Mesenchymal stem cell (in vitro differentiated cells and primary cell): ENCODE measurements at regions not wholly inside any gene's neighbourhood (a gene's known extent, or its start where the extent isn't known, plus 50 kb on each side); places are given as distances from the start of the nearest gene placed in this dataset.

Experiments
- DNase-seq: peaks from one replicate; pipeline ENCODE4 v3.0.0-alpha.2; 2013
- H2AFZ ChIP-seq: one replicate; pipeline ENCODE4 v1.6.1; 2013; ENCODE audit warnings: low read depth, mild to moderate bottlenecking, control low read depth, inconsistent platforms, low read length, moderate library complexity
- H2AK5ac ChIP-seq: 2 replicates; pipeline ENCODE4 v1.6.1; 2013; ENCODE audit warnings: low read length, moderate library complexity, mild to moderate bottlenecking, inconsistent platforms; ENCODE audit not compliant: severe bottlenecking
- H2BK120ac ChIP-seq: one replicate; pipeline ENCODE4 v1.6.1; 2013; ENCODE audit warnings: low read depth, mild to moderate bottlenecking, inconsistent platforms, low read length, moderate library complexity
- H2BK12ac ChIP-seq, 2 experiments: one replicate each; pipeline ENCODE4 v1.6.1; 2013; ENCODE audit warnings: inconsistent platforms in 2 of 2, low read length in 2 of 2, mild to moderate bottlenecking in 2 of 2, moderate library complexity in 2 of 2, control low read depth in 1 of 2
- H2BK15ac ChIP-seq: one replicate; pipeline ENCODE4 v1.6.1; 2013; ENCODE audit warnings: mild to moderate bottlenecking, low read depth, inconsistent platforms; ENCODE audit not compliant: poor library complexity, severe bottlenecking
- H2BK5ac ChIP-seq: 2 replicates; pipeline ENCODE4 v1.6.1; 2013; ENCODE audit warnings: low read depth, mild to moderate bottlenecking, low read length, control low read depth, inconsistent platforms; ENCODE audit not compliant: poor library complexity, severe bottlenecking
- H3K14ac ChIP-seq, 2 experiments: one replicate each; pipeline ENCODE4 v1.6.1; 2013; ENCODE audit warnings: inconsistent platforms in 2 of 2, low read length in 2 of 2, control low read depth in 1 of 2, mild to moderate bottlenecking in 1 of 2, moderate library complexity in 1 of 2
- H3K18ac ChIP-seq, 2 experiments: one replicate each; pipeline ENCODE4 v1.6.1; 2013; ENCODE audit warnings: inconsistent platforms in 2 of 2, low read length in 2 of 2, control low read depth in 1 of 2, low read depth in 1 of 2, mild to moderate bottlenecking in 1 of 2
- H3K23ac ChIP-seq, 2 experiments: one replicate each; pipeline ENCODE4 v1.6.1; 2013; ENCODE audit warnings: inconsistent platforms in 2 of 2, low read length in 2 of 2, mild to moderate bottlenecking in 2 of 2, moderate library complexity in 2 of 2, control low read depth in 1 of 2
- H3K27ac ChIP-seq: 2 replicates; pipeline ENCODE4 v1.5.1; 2013; ENCODE audit warnings: mild to moderate bottlenecking, moderate library complexity, low read length, control low read depth, inconsistent platforms; ENCODE audit not compliant: poor library complexity, severe bottlenecking
- H3K27me3 ChIP-seq, 2 experiments: 2 replicates each; pipeline versions ENCODE4 v1.6.1 to v1.7.0; 2013; ENCODE audit warnings: low read length in 2 of 2, mild to moderate bottlenecking in 2 of 2, moderate library complexity in 2 of 2, control low read depth in 1 of 2, inconsistent platforms in 1 of 2; ENCODE audit not compliant: control insufficient read depth in 1 of 2, insufficient read depth in 1 of 2
- H3K36me3 ChIP-seq, 2 experiments: 2 replicates each; pipeline versions ENCODE4 v1.6.1 to v1.7.0; 2013; ENCODE audit warnings: low read length in 2 of 2, control low read depth in 1 of 2, inconsistent platforms in 1 of 2, low read depth in 1 of 2, mild to moderate bottlenecking in 1 of 2; ENCODE audit not compliant: insufficient read depth in 2 of 2, control insufficient read depth in 1 of 2
- H3K4ac ChIP-seq, 2 experiments: one replicate each; pipeline ENCODE4 v1.6.1; 2013; ENCODE audit warnings: inconsistent platforms in 2 of 2, low read length in 2 of 2, mild to moderate bottlenecking in 2 of 2, moderate library complexity in 2 of 2, control low read depth in 1 of 2, low read depth in 1 of 2
- H3K4me1 ChIP-seq: 2 replicates; pipeline ENCODE4 v1.6.1; 2013; ENCODE audit warnings: low read depth, low read length, control low read depth; ENCODE audit not compliant: control insufficient read depth, insufficient read depth
- H3K4me2 ChIP-seq: 2 replicates; pipeline ENCODE4 v1.6.1; 2013; ENCODE audit warnings: low read length, mild to moderate bottlenecking, inconsistent platforms; ENCODE audit not compliant: poor library complexity, severe bottlenecking
- H3K4me3 ChIP-seq, 2 experiments: 2 replicates each; pipeline versions ENCODE4 v1.5.1 to v1.7.0; 2013; ENCODE audit warnings: low read length in 2 of 2, mild to moderate bottlenecking in 2 of 2, control low read depth in 1 of 2, low read depth in 1 of 2; ENCODE audit not compliant: insufficient read depth in 1 of 2
- H3K79me1 ChIP-seq: replicated peaks from 2 replicates; pipeline ENCODE4 v1.6.1; 2013; ENCODE audit warnings: mild to moderate bottlenecking, control low read depth, low read length, inconsistent platforms; ENCODE audit not compliant: poor library complexity, severe bottlenecking
- H3K9ac ChIP-seq: 2 replicates; pipeline ENCODE4 v1.7.0; 2013; ENCODE audit warnings: mild to moderate bottlenecking, low read length, moderate library complexity
- H3K9me3 ChIP-seq: 2 replicates; pipeline ENCODE4 v1.7.0; 2013; ENCODE audit warnings: mild to moderate bottlenecking, low read length; ENCODE audit not compliant: control insufficient read depth
- H4K8ac ChIP-seq: one replicate; pipeline ENCODE4 v1.6.1; 2013; ENCODE audit warnings: inconsistent platforms, mild to moderate bottlenecking, low read length, moderate library complexity
- H4K91ac ChIP-seq: one replicate; pipeline ENCODE4 v1.6.1; 2013; ENCODE audit warnings: mild to moderate bottlenecking, low read length, inconsistent platforms
- WGBS: methylation state at CpG from one replicate; pipeline ENCODE4 v1.1.7; 2013; ENCODE audit warnings: mixed read lengths; 5-methylcytosine and 5-hydroxymethylcytosine counted together

DNA sequence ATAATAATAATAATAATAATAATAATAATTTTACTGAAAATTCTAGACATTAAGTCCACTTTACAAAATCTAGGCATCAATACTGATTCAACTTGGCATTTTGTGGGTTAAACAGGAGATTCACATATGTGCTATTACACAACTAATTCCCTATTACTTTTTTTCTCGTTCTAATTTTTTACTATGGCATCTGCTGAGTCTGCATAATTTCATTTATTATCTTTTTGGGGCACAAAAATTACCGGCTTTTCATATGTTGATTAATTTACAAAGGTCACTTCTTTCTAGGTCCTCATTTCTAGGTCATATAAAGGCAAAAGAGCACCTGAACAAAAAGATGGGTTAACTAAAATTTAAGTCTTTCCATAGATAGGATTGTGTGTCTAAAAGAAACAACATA is 1357.8 kb upstream of the ADGRB3 start:
- DNase-seq: no peak
- no peak overlapping the region for H2BK12ac ChIP-seq
- no peaks in the 10 kb centered on the region for H3K27me3 ChIP-seq
- no peak overlapping the region for H3K4me3 ChIP-seq
- no peak overlapping the region for H3K27ac ChIP-seq
- H2BK5ac ChIP-seq: no peak overlapping the region
- no peaks in the 10 kb centered on the region for H3K36me3 ChIP-seq
- no peak overlapping the region for H2BK15ac ChIP-seq
- H3K14ac ChIP-seq: no peak overlapping the region
- H3K4ac ChIP-seq: no peak overlapping the region
- H3K4me1 ChIP-seq: no peaks in the 10 kb centered on the region
- no peak overlapping the region for H2AK5ac ChIP-seq
- no peak overlapping the region for H2BK120ac ChIP-seq
- H3K4me2 ChIP-seq: no peak overlapping the region
- H3K9ac ChIP-seq: no peak overlapping the region
- no peak overlapping the region for H4K8ac ChIP-seq
- WGBS: no CpG with 5 or more reads among the region's 2 CpGs
- H3K18ac ChIP-seq: no peak overlapping the region
- no peaks in the 10 kb centered on the region for H3K79me1 ChIP-seq
- H3K9me3 ChIP-seq: no peaks in the 10 kb centered on the region
- no peak overlapping the region for H2AFZ ChIP-seq
- no peak overlapping the region for H4K91ac ChIP-seq
- H3K23ac ChIP-seq: no peak overlapping the region

DNA sequence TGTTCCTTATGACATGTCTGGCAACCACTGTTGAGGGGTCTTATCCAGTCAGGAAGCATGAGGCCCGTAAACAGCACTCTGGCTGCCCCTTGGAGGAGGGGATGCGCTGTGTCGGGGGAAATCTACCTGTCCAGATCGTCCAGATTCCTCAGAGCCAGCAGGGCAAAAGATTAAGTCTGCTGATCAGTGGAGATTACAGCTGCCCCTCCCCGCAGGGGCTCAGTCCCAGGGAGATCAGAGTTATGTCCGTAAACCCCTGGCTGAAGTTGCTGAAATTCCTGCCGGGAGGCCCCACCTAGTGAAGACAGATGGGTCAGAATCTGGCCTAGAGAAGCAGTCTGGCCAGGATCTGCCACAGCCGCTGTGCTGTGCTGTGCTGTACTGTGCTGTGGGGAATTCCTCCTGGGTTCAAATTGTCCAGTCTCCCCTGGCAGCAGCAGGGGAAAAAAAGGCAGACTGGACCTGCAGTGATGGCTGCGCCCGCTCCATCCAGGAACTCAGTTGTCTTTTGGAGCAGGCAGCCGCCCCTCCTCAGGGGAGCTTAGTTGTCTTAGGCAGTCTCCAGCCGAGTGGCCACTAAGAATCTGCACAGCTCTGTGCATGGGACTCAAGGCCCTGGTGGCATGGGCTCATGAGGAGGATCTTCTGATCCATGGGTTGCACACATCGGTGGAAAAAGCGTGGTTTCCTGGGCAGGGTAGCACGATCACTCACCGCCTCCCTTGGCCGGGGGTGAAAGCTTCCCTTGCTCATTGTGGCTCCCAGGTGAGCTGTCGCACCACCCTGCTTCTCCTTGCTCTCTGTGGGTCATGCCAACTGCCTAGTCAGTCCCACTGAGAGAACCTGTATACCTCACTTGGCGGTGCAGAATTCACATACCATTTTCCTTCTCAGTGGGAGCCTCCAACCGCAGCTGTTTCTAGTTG is 1368.8 kb upstream of the ADGRB3 start:
- no peak overlapping the region for H2BK12ac ChIP-seq
- H3K18ac ChIP-seq: no peak overlapping the region
- H2BK15ac ChIP-seq: no peak overlapping the region
- no peaks in the 10 kb centered on the region for H3K79me1 ChIP-seq
- no peaks in the 10 kb centered on the region for H3K27me3 ChIP-seq
- H3K4ac ChIP-seq: no peak overlapping the region
- H2AFZ ChIP-seq: no peak overlapping the region
- no peak overlapping the region for H4K8ac ChIP-seq
- H3K9me3 ChIP-seq: peaks cover 6% of the 10 kb centered on the region
- WGBS: 82% methylated on average over 18 of the region's 20 CpGs
- no peak overlapping the region for H3K9ac ChIP-seq
- no peak overlapping the region for H3K4me3 ChIP-seq
- no peak overlapping the region for H3K4me2 ChIP-seq
- no peak overlapping the region for H2BK120ac ChIP-seq
- H3K14ac ChIP-seq: no peak overlapping the region
- H3K36me3 ChIP-seq: no peaks in the 10 kb centered on the region
- H3K4me1 ChIP-seq: no peaks in the 10 kb centered on the region
- no peak overlapping the region for H3K23ac ChIP-seq
- no peak overlapping the region for H3K27ac ChIP-seq
- no peak overlapping the region for H2BK5ac ChIP-seq
- H2AK5ac ChIP-seq: no peak overlapping the region
- no peak overlapping the region for H4K91ac ChIP-seq
- DNase-seq: no peak

DNA sequence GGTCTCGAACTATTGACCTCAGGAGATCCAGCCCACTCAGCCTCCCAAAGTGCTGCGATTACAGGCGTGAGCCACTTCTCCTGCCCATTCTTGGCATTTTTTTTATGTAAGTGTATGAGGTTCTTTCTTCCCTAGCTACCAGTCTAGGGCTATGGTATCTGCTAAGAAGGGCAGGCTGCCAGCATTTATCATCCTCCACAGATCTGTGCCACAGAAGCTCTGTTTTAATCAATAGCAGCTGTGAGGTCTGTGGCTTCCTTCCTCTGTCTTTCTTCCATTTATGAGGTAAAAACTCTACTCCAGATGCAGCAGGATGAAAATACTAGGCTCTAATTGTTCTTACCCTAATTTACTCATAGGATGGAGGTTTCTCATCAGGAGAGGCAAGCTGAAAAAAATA is 1382.4 kb upstream of the ADGRB3 start:
- Histone ChIP-seq H2BK5ac (no peak overlapping the region), H3K18ac (no peak overlapping the region), H3K14ac (no peak overlapping the region), H3K9me3 (no peaks in the 10 kb centered on the region), H3K4ac (no peak overlapping the region), H3K4me2 (no peak overlapping the region), H2BK15ac (no peak overlapping the region), H3K36me3 (no peaks in the 10 kb centered on the region), H3K27ac (no peak overlapping the region), H3K27me3 (no peaks in the 10 kb centered on the region), H3K9ac (no peak overlapping the region), H2BK120ac (no peak overlapping the region), H2AFZ (no peak overlapping the region), H4K8ac (no peak overlapping the region), H3K23ac (no peak overlapping the region), H3K4me3 (no peak overlapping the region), H4K91ac (no peak overlapping the region), H2AK5ac (no peak overlapping the region), H3K4me1 (no peaks in the 10 kb centered on the region), H3K79me1 (no peaks in the 10 kb centered on the region), H2BK12ac (no peak overlapping the region)
- no peak for DNase-seq
- 88% methylated on average over 1 of the region's 3 CpGs for WGBS

DNA sequence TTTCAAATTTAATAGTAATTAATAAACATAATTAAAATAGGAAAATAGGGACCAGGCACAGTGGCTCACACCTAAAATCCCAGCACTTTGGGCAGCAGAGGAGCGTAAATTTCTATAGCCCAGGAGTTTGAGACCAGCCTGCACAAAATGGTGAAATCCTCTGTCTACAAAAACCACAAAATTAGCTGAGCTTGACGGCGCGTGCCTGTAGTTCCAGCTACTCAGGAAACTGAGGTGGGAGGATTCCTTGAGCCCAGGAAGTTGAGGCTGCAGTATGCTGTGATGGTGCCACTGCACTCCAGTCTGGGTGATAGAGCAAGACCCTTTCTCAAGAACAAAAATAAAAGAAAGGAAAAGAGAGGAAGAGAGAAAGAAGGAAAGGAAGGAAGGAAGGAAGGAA is 1387.0 kb upstream of the ADGRB3 start:
- no peak overlapping the region for H3K4me3 ChIP-seq
- no peak overlapping the region for H3K18ac ChIP-seq
- H3K36me3 ChIP-seq: no peaks in the 10 kb centered on the region
- H3K27me3 ChIP-seq: no peaks in the 10 kb centered on the region
- H3K14ac ChIP-seq: no peak overlapping the region
- no peak overlapping the region for H3K23ac ChIP-seq
- no peak overlapping the region for H2BK12ac ChIP-seq
- H2BK120ac ChIP-seq: no peak overlapping the region
- H2BK5ac ChIP-seq: no peak overlapping the region
- no peaks in the 10 kb centered on the region for H3K79me1 ChIP-seq
- no peak overlapping the region for H3K4ac ChIP-seq
- no peak overlapping the region for H2BK15ac ChIP-seq
- H3K4me2 ChIP-seq: no peak overlapping the region
- WGBS: 88% methylated on average over 4 of the region's 4 CpGs
- no peak overlapping the region for H3K9ac ChIP-seq
- H4K91ac ChIP-seq: no peak overlapping the region
- no peaks in the 10 kb centered on the region for H3K9me3 ChIP-seq
- no peaks in the 10 kb centered on the region for H3K4me1 ChIP-seq
- no peak overlapping the region for H4K8ac ChIP-seq
- no peak overlapping the region for H2AFZ ChIP-seq
- no peak overlapping the region for H3K27ac ChIP-seq
- H2AK5ac ChIP-seq: no peak overlapping the region
- DNase-seq: no peak
